Trophoblast cell (in vitro differentiated cells and primary cell): ENCODE measurements at regions not wholly inside any gene's neighbourhood (a gene's known extent, or its start where the extent isn't known, plus 50 kb on each side); places are given as distances from the start of the nearest gene placed in this dataset.

ENCODE experiments used
- DNase-seq, 2 donors: peaks; one replicate each; pipeline ENCODE4 v3.0.0-alpha.2; 2016
- H2AFZ ChIP-seq: 2 replicates; pipeline ENCODE4 v1.6.1; 2013; ENCODE audit warnings: low read length, moderate library complexity, mild to moderate bottlenecking; ENCODE audit not compliant: insufficient read depth, poor library complexity
- H2AK5ac ChIP-seq: 2 replicates; pipeline ENCODE4 v1.6.1; 2013; ENCODE audit warnings: mild to moderate bottlenecking, low read length
- H2BK120ac ChIP-seq: 2 replicates; pipeline ENCODE4 v1.6.1; 2013; ENCODE audit warnings: low read length, mild to moderate bottlenecking, moderate library complexity; ENCODE audit not compliant: insufficient read depth, poor library complexity
- H2BK12ac ChIP-seq: 2 replicates; pipeline ENCODE4 v1.6.1; 2013; ENCODE audit warnings: mild to moderate bottlenecking, low read length, moderate library complexity
- H2BK5ac ChIP-seq: 2 replicates; pipeline ENCODE4 v1.6.1; 2013; ENCODE audit warnings: low read length, low read depth, moderate library complexity, mild to moderate bottlenecking; ENCODE audit not compliant: poor library complexity
- H3K14ac ChIP-seq: 2 replicates; pipeline ENCODE4 v1.6.1; 2013; ENCODE audit warnings: mild to moderate bottlenecking, low read length
- H3K18ac ChIP-seq: 2 replicates; pipeline ENCODE4 v1.6.1; 2013; ENCODE audit warnings: mild to moderate bottlenecking, low read length
- H3K23ac ChIP-seq: 2 replicates; pipeline ENCODE4 v1.6.1; 2013; ENCODE audit warnings: low read length
- H3K27ac ChIP-seq: 2 replicates; pipeline ENCODE4 v1.5.1; 2013; ENCODE audit warnings: low read depth, mild to moderate bottlenecking, inconsistent platforms, low read length, moderate library complexity
- H3K27me3 ChIP-seq: 2 replicates; pipeline ENCODE4 v1.6.1; 2013; ENCODE audit warnings: inconsistent platforms, mild to moderate bottlenecking, low read length, moderate library complexity; ENCODE audit not compliant: insufficient read depth
- H3K36me3 ChIP-seq, 2 experiments: 1 replicate in 1 of 2; 2 replicates in 1 of 2; pipeline ENCODE4 v1.6.1; 2013; ENCODE audit warnings: low read length in 2 of 2, mild to moderate bottlenecking in 2 of 2, moderate library complexity in 1 of 2; ENCODE audit not compliant: insufficient read depth in 2 of 2, control insufficient read depth in 1 of 2
- H3K4ac ChIP-seq: 2 replicates; pipeline ENCODE4 v1.6.1; 2013; ENCODE audit warnings: low read depth, mild to moderate bottlenecking, low read length, moderate library complexity
- H3K4me1 ChIP-seq, 2 experiments: 1 replicate in 1 of 2; 2 replicates in 1 of 2; pipeline ENCODE4 v1.6.1; 2013; ENCODE audit warnings: low read length in 2 of 2, mild to moderate bottlenecking in 2 of 2, moderate library complexity in 1 of 2; ENCODE audit not compliant: insufficient read depth in 2 of 2, control insufficient read depth in 1 of 2
- H3K4me2 ChIP-seq: 2 replicates; pipeline ENCODE4 v1.6.1; 2013; ENCODE audit warnings: inconsistent platforms, mild to moderate bottlenecking, low read length, moderate library complexity
- H3K4me3 ChIP-seq: 2 replicates; pipeline ENCODE4 v1.5.1; 2013; ENCODE audit warnings: mild to moderate bottlenecking, low read depth, low read length, inconsistent platforms
- H3K79me1 ChIP-seq: one replicate; pipeline ENCODE4 v1.6.1; 2013; ENCODE audit warnings: low read length
- H3K79me2 ChIP-seq: 2 replicates; pipeline ENCODE4 v1.6.1; 2013; ENCODE audit warnings: low read length, mild to moderate bottlenecking; ENCODE audit not compliant: control insufficient read depth, insufficient read depth, poor library complexity
- H3K9ac ChIP-seq: 2 replicates; pipeline ENCODE4 v1.6.1; 2013; ENCODE audit warnings: mild to moderate bottlenecking, low read length
- H3K9me3 ChIP-seq: 2 replicates; pipeline ENCODE4 v1.6.1; 2013; ENCODE audit warnings: low read depth, mild to moderate bottlenecking, control low read depth, inconsistent platforms, low read length; ENCODE audit not compliant: insufficient read depth
- H4K12ac ChIP-seq: 2 replicates; pipeline ENCODE4 v1.6.1; 2013; ENCODE audit warnings: low read depth, mild to moderate bottlenecking, low read length, moderate library complexity
- H4K8ac ChIP-seq: 2 replicates; pipeline ENCODE4 v1.6.1; 2013; ENCODE audit warnings: low read depth, mild to moderate bottlenecking, low read length, moderate library complexity
- H4K91ac ChIP-seq: one replicate; pipeline ENCODE4 v1.6.1; 2013; ENCODE audit warnings: low read depth, mild to moderate bottlenecking, low read length, moderate library complexity
- WGBS: extraction: QIAGEN DNeasy Blood & Tissue Kit; methylation state at CpG from one replicate; pipeline ENCODE4 v1.1.7; 2013; ENCODE audit warnings: missing lambda C conversion rate; ENCODE audit not compliant: insufficient read length, insufficient coverage; ENCODE audit errors: extremely low coverage; 5-methylcytosine and 5-hydroxymethylcytosine counted together

- Histone ChIP-seq H2AFZ (no peak overlapping the region), H2BK5ac (no peak overlapping the region), H4K91ac (no peak overlapping the region), H3K14ac (no peak overlapping the region), H3K4me3 (no peak overlapping the region), H3K9ac (no peak overlapping the region), H3K18ac (no peak overlapping the region), H3K79me2 (no peaks in the 10 kb centered on the region), H3K4me2 (no peak overlapping the region), H2BK120ac (no peak overlapping the region), H3K36me3 (no peaks in the 10 kb centered on the region), H2BK12ac (no peak overlapping the region), H2AK5ac (no peak overlapping the region), H3K27ac (no peak overlapping the region), H3K4ac (no peak overlapping the region), H4K8ac (no peak overlapping the region), H3K23ac (no peak overlapping the region), H3K9me3 (peaks cover 2% of the 10 kb centered on the region), H3K27me3 (peaks cover 5% of the 10 kb centered on the region), H3K4me1 (no peaks in the 10 kb centered on the region), H4K12ac (no peak overlapping the region), H3K79me1 (no peaks in the 10 kb centered on the region)
- WGBS, result no CpG with 5 or more reads among the region's 3 CpGs
- DNase-seq, result no peak
Observed at GRCh38 chr11:69994810-69995209, 83.3 kb upstream of the ANO1 start.

GRCh38 chr11:69995697-69996096 lies 82.4 kb upstream of the ANO1 start:
- no peak overlapping the region for H2AFZ ChIP-seq
- no peak overlapping the region for H2BK5ac ChIP-seq
- no peak overlapping the region for H2BK120ac ChIP-seq
- no peaks in the 10 kb centered on the region for H3K79me1 ChIP-seq
- H3K4me2 ChIP-seq, result no peak overlapping the region
- H3K14ac ChIP-seq, result no peak overlapping the region
- H3K36me3 ChIP-seq, result no peaks in the 10 kb centered on the region
- H3K9me3 ChIP-seq, result peaks cover 2% of the 10 kb centered on the region
- DNase-seq, result no peak
- H3K79me2 ChIP-seq, result no peaks in the 10 kb centered on the region
- no peak overlapping the region for H4K91ac ChIP-seq
- no peak overlapping the region for H2AK5ac ChIP-seq
- no CpG with 5 or more reads among the region's 10 CpGs for WGBS
- no peak overlapping the region for H3K27ac ChIP-seq
- no peak overlapping the region for H2BK12ac ChIP-seq
- H3K4me3 ChIP-seq, result no peak overlapping the region
- no peak overlapping the region for H3K18ac ChIP-seq
- no peak overlapping the region for H3K4ac ChIP-seq
- H3K23ac ChIP-seq, result no peak overlapping the region
- H3K27me3 ChIP-seq, result peaks cover 5% of the 10 kb centered on the region
- H4K12ac ChIP-seq, result no peak overlapping the region
- no peaks in the 10 kb centered on the region for H3K4me1 ChIP-seq
- H4K8ac ChIP-seq, result no peak overlapping the region
- H3K9ac ChIP-seq, result no peak overlapping the region

- no peak overlapping the region for H3K4me2 ChIP-seq
- no peak overlapping the region for H3K27ac ChIP-seq
- no CpG with 5 or more reads among the region's 1 CpG for WGBS
- no peak overlapping the region for H3K9ac ChIP-seq
- H3K79me1 ChIP-seq, result no peaks in the 10 kb centered on the region
- no peak overlapping the region for H4K8ac ChIP-seq
- no peak overlapping the region for H3K14ac ChIP-seq
- H2BK5ac ChIP-seq, result no peak overlapping the region
- no peak overlapping the region for H2AFZ ChIP-seq
- H3K4me1 ChIP-seq, result no peaks in the 10 kb centered on the region
- H3K36me3 ChIP-seq, result no peaks in the 10 kb centered on the region
- no peak for DNase-seq
- H3K27me3 ChIP-seq, result peaks cover 5% of the 10 kb centered on the region
- H3K18ac ChIP-seq, result no peak overlapping the region
- no peaks in the 10 kb centered on the region for H3K9me3 ChIP-seq
- no peak overlapping the region for H2AK5ac ChIP-seq
- no peak overlapping the region for H3K4ac ChIP-seq
- no peak overlapping the region for H4K12ac ChIP-seq
- H2BK12ac ChIP-seq, result no peak overlapping the region
- no peak overlapping the region for H4K91ac ChIP-seq
- no peak overlapping the region for H3K23ac ChIP-seq
- no peaks in the 10 kb centered on the region for H3K79me2 ChIP-seq
- no peak overlapping the region for H3K4me3 ChIP-seq
- H2BK120ac ChIP-seq, result no peak overlapping the region
Observed at GRCh38 chr11:69996451-69996850, 81.7 kb upstream of the ANO1 start.

GRCh38 chr11:69997352-69997751 lies 80.8 kb upstream of the ANO1 start:
- no peaks in the 10 kb centered on the region for H3K36me3 ChIP-seq
- H2BK120ac ChIP-seq, result no peak overlapping the region
- no peak overlapping the region for H3K23ac ChIP-seq
- H3K4ac ChIP-seq, result no peak overlapping the region
- H3K4me3 ChIP-seq, result no peak overlapping the region
- H2BK12ac ChIP-seq, result no peak overlapping the region
- H3K27ac ChIP-seq, result no peak overlapping the region
- no peak overlapping the region for H4K12ac ChIP-seq
- no peaks in the 10 kb centered on the region for H3K9me3 ChIP-seq
- no peak overlapping the region for H3K9ac ChIP-seq
- no peak overlapping the region for H2BK5ac ChIP-seq
- no peaks in the 10 kb centered on the region for H3K79me1 ChIP-seq
- no peak overlapping the region for H3K18ac ChIP-seq
- H3K27me3 ChIP-seq, result peaks cover 5% of the 10 kb centered on the region
- H4K8ac ChIP-seq, result no peak overlapping the region
- H3K4me2 ChIP-seq, result no peak overlapping the region
- H4K91ac ChIP-seq, result no peak overlapping the region
- no peak overlapping the region for H2AFZ ChIP-seq
- H3K79me2 ChIP-seq, result no peaks in the 10 kb centered on the region
- no peak overlapping the region for H3K14ac ChIP-seq
- DNase-seq, result no peak
- whole genome bisulfite sequencing, result no CpG with 5 or more reads among the region's 8 CpGs
- no peak overlapping the region for H2AK5ac ChIP-seq
- H3K4me1 ChIP-seq, result no peaks in the 10 kb centered on the region
